IPS-18c (cell line): ENCODE measurements at regions not wholly inside any gene's neighbourhood (a gene's known extent, or its start where the extent isn't known, plus 50 kb on each side); places are given as distances from the start of the nearest gene placed in this dataset.
"Not testable (repeated sequence)": the region's sequence is repeated elsewhere in the genome, so short reads cannot be mapped to it uniquely, and the experiment has no call there.

Source experiments
- H3K4me3 ChIP-seq: 2 replicates; pipeline ENCODE4 v1.7.0; 2013; ENCODE audit warnings: low read depth, mild to moderate bottlenecking, low read length, moderate library complexity; ENCODE audit not compliant: insufficient read depth
- H3K9me3 ChIP-seq: one replicate; pipeline ENCODE4 v1.6.1; 2013; ENCODE audit warnings: mild to moderate bottlenecking, low read length, moderate library complexity; ENCODE audit not compliant: control insufficient read depth, insufficient read depth

DNA sequence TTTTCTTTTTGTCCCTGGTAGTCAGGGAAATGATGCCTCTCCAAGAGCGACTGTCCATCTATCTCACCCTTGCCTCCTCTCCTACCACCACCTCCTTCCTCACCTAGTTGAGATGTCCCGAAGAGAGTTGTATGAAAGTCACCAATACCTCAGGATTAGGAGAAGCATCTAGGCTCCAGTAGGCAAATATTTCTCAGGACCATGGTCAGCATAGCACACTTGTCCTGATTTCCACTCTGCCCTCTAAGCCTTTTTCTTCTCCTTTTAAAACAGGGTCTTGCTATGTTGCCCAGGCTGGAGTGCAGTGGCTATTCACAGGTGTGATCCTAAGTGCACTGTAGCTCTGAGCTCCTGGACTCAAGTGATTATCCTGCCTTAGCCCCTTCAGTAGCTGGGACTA lies 268.4 kb upstream of the PELI2 start:
- Histone ChIP-seq H3K4me3 (no peak overlapping the region), H3K9me3 (peaks cover 4% of the 10 kb centered on the region)

DNA sequence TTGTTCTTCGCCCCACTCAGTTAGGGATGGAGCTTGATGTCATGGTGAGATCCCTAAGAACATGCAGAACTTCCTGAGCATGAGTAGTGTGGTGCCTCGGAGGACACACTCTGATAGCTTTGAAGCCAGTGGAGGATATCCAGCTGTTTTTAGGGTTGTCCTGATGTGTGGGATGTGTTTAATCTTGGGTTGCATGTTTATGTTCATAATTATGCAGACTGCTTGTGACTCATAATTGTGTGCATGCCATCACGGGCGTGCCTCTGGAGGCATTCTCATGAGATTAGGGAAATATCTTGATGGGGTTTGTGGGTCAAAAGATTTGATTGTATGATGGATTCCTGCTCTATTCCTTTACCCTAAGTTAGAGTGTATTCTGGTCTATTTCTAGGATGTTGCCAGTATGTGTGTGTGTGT lies 267.4 kb upstream of the PELI2 start:
- Histone ChIP-seq H3K4me3 (no peak overlapping the region), H3K9me3 (no peaks in the 10 kb centered on the region)

DNA sequence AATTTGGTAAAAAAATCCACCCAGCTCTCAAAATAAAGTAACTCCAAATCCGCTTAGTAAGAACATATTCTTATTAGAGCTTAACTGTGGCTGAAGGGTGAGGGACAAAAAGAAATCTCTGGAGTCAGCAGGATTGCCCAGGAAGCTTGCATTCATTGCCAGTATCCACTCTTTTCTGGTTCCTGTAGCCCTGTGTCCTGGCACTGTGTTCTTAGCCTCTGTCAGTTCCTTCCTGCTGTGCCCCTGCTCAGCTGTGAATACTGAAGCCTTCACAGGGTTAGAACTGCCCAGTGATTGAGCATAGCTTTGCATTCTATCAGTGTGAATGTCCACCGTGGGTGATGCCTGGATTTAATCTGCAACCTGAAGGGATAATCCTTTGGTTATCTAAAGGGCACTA lies 266.9 kb upstream of the PELI2 start:
- no peak overlapping the region for H3K4me3 ChIP-seq
- H3K9me3 ChIP-seq: no peaks in the 10 kb centered on the region

DNA sequence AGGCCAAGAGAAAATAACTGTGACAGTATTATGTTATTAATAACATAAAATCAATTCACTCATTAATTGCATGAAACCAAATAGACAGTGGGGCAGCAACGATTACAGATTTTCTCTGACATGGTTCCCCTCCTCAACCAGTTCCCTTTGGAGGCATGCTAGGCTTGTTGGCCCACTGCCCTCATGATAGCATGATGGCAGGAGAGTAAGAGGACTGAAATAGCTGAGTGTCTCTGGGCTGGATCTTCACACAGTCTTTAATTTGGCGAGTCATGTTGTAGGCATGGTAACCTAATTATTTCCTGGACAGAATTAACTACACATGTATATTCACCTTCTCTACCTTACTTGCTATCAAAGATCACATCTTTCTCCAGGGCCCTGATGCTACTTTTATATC lies 266.2 kb upstream of the PELI2 start:
- Histone ChIP-seq H3K9me3 (no peaks in the 10 kb centered on the region), H3K4me3 (no peak overlapping the region)

DNA sequence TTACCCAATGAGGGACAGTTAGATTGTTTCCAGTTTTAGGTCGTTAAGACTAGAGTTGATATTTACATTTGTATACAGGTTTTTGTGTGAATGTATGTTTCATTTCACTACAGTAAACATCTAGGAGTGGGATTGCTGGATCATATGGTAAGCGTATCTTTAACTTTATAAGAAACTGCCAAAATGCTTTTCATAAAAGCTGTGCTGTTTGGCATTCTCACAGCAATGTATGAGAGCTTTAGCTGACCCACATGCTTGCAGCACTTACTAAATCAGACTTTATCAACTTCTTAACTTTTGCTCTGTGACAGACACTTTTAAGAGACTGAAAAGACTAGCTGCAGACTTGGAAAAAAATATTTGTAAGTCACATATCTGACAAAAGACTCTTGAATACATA lies 262.5 kb upstream of the PELI2 start:
- H3K9me3 ChIP-seq: peaks cover 3% of the 10 kb centered on the region

DNA sequence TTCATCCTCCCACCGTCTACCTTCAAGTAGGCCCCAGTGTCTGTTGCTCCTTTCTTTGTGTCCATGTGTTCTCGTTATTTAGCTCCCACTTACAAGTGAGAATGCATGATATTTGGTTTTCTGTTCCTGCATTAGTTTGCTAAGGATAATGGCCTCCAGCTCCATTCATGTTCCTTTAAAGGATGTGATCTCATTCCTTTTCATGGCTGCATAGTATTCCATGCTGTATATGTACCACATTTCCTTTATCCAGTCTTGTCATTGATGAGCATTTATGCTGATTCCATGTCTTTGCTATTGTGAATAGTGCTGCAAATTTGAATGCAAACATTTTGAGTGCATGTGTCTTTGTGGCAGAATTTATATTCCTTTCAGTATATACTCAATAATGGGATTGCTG lies 259.6 kb upstream of the PELI2 start:
- peaks cover 4% of the 10 kb centered on the region for H3K9me3 ChIP-seq
- no peak overlapping the region for H3K4me3 ChIP-seq

More for the DNA sequence above, 262.5 kb upstream of the PELI2 start:
- no peak overlapping the region for H3K4me3 ChIP-seq

DNA sequence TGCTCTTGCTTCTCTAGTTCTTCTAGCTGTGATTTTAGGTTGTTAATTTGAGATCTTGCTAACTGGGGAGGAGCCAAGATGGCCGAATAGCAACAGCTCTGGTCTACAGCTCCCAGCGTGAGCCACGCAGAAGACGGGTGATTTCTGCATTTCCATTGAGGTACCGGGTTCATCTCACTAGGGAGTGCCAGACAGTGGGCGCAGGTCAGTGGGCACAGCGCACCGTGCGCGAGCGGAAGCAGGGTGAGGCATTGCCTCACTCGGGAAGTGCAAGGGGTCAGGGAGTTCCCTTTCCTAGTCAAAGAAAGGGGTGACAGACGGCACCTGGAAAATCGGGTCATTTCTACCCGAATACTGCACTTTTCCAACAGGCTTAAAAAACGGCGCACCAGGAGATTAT lies 256.6 kb upstream of the PELI2 start:
- not testable (repeated sequence) for H3K9me3 ChIP-seq, H3K4me3 ChIP-seq

DNA sequence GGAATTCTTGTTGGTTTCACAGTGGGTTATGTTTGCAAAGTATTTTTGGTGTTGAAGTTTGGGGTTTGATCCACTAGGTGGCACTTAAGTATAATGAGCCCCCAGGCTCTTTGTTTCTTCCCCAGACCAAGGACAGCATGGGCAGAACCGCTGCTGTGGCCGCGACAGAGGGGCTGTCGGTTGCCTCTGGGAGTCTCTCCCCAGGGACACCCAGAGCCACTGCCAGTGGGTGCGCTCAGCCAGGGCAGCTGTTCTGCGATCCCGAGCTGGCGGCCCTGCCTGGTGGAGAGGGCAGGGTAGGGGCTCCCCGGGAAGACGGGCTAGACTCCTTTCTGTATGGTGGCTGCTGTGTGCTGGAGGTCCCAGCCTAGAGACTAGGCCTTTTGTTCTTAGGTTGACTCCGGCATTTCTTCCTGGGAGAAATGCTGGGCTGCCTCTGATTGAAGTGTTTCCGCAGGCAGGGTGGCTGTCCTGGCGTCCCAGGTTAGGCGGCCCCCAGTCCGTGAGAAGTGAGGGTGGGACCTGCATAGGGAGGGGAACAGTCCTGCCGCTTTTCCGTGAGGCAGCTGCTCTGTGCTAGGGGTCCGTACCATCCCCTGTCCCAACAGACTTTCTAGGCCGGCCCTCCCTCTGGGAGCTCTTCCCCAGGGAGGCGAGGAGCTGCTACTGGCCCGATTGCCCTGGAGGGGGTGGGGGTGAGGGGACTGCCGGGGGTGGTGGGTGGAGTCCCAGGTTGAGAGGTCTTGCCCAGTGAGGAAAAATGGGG lies 253.1 kb upstream of the PELI2 start:
- Histone ChIP-seq H3K4me3 (no peak overlapping the region), H3K9me3 (peaks cover 4% of the 10 kb centered on the region)

DNA sequence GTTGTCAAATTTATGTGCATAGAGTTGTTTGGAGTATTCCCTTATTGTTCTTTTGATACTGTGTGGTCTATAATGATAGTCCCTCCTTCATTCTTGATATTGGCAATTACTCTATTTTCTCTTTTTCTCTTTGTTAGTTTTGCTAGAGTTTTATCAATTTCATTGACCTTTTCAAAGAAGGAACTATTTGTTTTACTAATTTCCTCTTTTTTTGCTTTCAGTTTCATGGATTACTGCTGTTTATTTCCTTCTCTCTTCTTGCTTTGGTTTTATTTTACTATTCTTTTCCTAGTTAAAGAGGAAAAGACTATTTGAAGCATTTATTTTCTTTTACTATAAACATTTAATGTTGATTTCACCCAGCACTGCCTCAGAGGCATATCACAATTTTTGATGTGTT lies 250.9 kb upstream of the PELI2 start:
- Histone ChIP-seq H3K9me3 (no peaks in the 10 kb centered on the region), H3K4me3 (no peak overlapping the region)

DNA sequence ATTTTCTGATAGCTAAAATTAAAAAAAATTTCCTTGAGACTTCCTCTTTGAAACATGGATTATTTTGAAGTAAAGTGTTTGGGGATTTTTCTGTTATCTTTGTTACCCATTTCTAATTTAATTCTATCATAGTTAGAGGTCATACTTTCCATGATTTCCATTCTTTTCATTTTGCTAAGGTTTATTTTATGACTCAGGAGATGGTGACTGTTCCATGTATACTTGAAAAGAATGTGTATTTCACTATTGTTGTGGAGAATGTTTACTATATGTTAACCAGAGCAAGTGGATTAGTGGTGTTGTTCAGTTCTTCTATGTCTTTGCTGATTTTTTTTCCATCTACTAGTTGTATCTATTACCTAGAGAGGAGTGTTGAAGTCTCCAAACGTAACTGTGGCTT lies 250.5 kb upstream of the PELI2 start:
- Histone ChIP-seq H3K4me3 (no peak overlapping the region), H3K9me3 (no peaks in the 10 kb centered on the region)

DNA sequence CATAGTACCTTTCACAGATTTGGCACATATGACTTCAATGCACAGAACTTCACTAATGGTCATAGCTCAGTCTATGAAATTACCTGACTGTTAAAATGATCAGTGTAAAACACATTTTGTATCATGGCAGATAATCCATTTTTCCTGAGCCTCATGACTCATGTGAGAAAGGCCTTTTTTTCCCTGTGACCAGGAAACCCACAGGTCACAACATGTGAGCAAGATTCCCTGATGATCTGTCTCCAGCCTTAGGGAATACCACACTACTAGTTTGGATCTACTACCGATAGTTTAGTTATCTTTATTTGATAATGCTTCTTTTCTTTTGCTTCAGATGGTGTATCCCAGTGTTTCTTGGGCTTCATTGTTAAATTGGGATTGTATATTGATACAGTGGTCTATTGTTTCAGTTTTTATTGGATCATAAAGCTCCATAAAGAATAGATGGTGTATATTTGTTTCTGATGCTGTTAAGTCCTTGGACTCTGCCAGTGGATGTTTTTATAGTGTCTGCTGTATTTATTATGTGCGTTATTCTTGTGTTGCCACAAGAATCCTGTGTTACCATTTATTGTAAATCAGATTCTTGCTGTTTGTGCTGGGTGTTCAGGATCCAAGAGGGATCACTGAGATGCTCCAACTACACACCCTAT lies 248.7 kb upstream of the PELI2 start:
- Histone ChIP-seq H3K4me3 (no peak overlapping the region), H3K9me3 (no peaks in the 10 kb centered on the region)

DNA sequence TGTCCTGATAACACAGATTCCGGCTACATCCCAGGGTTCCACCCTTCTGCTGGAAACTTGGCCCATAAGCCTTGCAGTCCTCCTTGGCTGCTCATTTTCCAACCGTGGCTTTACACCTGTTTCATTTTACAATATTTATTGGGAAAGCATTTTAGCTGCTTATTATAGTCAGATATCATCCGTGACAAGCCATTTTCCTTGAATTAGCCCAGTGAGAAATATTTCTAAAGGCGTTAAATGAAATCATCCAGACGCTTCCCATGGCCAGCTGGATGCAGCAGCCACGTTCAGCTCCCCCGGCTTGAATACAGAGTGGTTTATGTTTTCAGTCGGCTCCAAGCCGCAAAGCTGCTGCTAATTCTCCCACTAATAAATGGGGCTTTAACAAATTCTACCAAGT lies 245.0 kb upstream of the PELI2 start:
- Histone ChIP-seq H3K9me3 (no peaks in the 10 kb centered on the region), H3K4me3 (no peak overlapping the region)

DNA sequence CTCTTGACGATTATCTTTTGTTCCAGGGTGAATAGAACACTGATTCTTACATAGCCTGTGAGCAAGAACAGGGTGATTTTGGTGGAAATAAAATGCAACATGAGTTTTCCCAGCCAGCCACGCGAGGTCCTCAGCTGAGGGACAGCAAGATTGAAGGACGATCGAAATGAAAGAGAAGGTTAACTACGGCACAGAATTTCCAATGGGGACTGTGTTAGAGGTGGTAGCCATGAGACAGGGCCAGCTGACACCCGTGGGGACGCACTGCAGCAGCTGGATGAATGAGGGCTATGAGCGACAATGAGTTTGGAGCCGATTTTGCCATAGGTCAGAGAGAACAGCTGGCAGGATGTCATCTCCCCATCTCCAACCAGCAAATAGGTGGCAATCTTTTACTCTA lies 243.4 kb upstream of the PELI2 start:
- Histone ChIP-seq H3K9me3 (no peaks in the 10 kb centered on the region), H3K4me3 (no peak overlapping the region)

DNA sequence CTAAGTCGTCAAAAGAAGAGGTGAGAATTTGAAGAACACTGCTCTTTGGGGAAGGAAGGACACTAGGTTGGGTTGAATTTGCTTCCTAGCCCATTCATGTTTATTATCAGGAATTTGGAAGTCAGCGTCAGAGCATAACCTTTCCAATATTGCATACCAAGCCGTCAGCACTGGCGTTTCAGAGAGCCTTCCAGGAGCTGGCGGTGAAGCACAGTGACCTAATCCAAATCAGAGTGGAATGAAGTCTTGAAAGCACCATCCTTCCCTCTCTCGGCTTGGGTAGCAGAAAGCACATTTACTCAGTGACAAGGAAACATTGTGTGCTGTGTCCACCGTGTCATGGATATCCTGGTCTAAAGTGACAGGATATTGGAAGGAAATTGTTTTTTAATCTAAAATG lies 240.3 kb upstream of the PELI2 start:
- Histone ChIP-seq H3K4me3 (no peak overlapping the region), H3K9me3 (no peaks in the 10 kb centered on the region)

DNA sequence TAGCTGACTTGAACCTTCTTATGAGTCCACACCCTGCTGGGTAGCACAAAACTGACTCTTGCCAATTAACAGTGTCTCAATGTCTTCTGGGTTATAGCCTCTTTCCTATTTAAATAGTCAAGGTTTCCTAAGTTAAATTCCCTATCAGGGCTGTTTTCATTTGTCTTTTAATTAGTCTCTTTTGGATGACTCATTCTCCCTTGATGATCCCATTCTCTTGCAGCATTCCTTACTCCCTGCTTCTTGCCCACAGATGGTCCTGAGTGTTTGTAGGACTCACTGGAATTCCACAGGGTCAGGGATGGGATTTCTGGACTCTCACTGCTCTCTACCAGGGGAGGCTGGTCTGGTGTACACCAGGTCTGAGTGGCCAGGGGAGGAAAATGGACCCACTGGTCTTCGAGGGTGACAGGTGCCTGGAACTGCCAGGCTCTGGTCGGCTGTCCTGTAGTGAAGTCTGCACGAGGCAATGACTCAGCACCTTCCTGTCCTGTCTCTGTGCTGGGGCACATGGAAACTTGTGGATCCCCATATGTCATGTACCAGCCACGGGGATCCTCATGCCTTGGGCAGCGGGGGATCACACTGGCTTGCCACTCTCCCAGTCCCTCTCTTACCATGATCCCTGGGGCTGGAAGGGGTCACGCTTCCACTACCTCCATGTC lies 236.5 kb upstream of the PELI2 start:
- no peaks in the 10 kb centered on the region for H3K9me3 ChIP-seq
- no peak overlapping the region for H3K4me3 ChIP-seq

DNA sequence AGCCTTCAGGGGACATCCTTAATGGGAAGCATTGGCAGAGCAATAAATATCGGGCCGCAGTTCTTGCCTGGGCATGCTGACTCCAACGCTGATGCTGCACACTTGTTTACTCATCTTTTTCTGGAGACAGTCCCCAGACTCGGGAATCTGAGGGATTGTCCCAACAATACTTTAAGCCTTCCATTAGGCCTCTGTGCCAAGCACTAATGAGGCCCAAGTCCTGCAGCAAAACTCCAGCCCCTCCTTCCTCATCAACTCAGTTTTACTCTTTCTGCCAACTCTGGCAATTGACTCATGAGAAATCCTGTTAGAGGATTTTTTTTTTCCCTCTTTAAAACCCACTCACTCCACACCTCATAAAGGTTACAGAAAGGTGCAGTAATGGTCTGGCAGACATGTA lies 233.4 kb upstream of the PELI2 start:
- Histone ChIP-seq H3K4me3 (no peak overlapping the region), H3K9me3 (no peaks in the 10 kb centered on the region)

DNA sequence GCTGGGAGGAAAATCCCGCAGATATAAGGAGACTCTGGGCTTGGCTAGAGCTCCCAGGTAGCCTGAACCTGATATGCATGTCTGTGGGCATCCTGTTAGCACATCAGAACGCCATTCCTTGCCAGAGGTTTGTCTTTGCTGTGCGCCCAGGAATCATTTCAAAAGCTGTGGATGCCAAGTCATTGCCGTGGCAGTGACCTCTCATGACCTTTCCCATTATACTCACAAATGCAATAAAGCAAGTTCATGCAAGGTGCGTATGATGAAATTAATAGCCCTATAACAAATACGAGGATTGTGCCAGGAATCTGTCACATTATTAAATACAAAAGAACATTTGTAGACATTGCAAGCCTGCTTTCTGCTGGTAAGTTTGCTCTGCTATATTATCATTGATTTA lies 229.1 kb upstream of the PELI2 start:
- Histone ChIP-seq H3K9me3 (no peaks in the 10 kb centered on the region), H3K4me3 (no peak overlapping the region)

DNA sequence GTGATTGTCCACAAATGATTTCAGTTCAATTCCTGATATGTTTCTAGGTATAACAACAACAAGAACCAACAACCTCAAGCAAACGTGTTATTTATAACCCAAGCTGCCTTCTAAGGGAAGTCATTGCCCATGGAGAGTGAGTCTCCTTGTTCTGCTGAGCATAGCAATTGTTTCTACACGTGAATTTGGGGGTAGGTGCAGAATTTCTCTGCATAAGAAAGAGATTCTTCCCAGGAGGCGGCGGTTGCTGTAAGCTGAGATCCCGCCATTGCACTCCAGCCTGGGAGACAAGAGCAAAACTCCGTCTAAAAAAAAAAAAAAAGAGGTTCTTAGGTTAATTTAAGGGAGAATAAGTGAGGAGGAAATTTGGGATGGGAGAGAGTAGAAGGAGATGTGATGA lies 226.5 kb upstream of the PELI2 start:
- Histone ChIP-seq H3K9me3 (no peaks in the 10 kb centered on the region), H3K4me3 (no peak overlapping the region)
